ENCODE measurements at regions not wholly inside any gene's neighbourhood (a gene's known extent, or its start where the extent isn't known, plus 50 kb on each side); places are given as distances from the start of the nearest gene placed in this dataset.
"Not testable (repeated sequence)": the region's sequence is repeated elsewhere in the genome, so short reads cannot be mapped to it uniquely, and the experiment has no call there.

DNA sequence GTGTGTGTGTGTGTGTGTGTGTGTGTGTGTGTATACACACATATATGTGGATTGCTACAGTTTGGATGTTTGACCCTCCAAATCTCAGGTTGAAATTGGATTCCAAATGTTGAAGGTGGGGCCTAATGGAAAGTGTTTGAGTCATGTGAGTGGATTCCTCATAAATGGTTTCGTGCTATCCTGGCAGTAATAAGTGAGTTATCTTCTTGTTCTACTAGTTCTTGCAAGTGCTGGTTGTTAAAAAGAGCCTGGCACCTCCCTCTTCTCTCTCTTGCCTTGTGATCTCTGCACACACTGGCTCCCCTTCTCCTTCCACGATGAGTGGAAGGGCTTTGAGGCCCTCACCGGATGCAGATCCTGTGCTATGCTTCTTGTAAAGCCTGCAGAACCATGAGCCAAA is 344.1 kb downstream of the SH2D1A start:
- no peak for DNase-seq

DNA sequence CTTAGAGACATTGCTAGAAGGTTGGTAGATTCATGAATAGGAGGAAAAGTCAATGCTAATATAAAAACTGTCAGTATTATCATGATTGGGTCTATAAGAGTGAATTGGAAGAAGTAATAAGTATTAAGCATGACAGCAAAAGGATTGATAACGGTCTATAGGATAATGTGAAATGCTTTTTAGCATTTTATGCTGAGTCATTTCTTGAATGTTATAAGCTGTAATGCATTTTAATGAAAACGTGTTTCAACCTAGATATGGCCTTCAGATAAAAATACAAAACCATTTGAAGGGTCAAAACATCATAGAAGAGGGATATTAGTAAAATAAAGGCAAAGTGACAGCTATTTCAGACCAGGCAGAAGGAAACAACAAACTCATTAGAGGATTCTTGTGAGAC is 353.5 kb downstream of the SH2D1A start:
- no peak for DNase-seq

DNA sequence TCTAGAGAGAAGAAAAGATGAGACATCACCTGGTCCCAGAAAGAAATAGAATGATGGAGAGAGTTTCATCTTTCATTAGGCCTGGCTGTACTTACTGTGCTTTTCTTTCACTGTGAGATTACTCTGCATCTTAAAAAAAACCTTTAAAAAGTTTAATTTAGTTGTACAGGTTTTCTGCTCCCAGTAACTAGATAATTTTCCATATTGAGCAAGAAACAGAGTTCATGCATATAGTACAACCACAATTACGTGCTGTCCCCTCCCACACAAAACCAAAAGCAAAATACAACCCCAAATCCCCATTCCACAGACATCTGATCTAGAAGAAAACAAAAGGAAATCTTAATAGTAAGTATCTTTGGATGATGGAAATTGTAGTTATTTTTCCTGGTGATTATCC is 371.2 kb downstream of the SH2D1A start:
- no peak for DNase-seq

DNA sequence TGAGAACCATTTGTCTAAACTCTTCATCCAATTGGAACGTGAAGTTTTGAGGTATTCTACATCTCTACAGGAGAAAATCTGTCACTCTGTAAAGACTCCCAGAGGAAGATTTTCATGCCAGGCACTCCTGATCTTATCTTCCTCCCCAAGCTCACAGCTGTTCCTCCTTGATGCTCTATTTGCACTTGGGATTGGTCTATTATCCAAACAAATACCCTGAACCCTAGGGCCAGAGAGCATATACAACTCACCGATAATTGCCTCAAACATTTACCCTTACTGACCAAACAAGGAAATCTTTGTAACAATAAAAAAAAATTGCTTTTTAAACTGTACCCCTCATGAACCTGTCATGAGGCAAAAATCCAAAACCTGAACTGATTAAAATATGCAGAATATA is 372.7 kb downstream of the SH2D1A start:
- DNase-seq: no peak

DNA sequence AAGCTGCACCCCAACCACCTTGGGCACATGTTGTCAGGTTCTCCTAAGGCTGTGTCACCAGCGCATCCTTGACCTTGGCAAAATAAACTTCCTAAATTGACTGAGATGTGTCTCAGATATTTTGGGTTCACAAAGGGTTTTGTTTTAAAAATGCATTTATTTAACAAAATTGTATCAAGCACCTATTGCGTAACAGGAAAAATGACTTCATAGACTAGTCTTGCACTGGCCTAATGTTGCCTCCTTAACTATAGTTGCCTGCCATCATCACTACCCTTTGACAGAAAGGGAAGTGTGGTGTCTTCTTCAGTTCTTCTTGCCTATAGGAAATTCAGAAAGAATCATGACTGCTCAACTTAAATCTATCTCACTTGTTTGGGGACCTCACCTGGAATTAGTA is 374.2 kb downstream of the SH2D1A start:
- no peak for DNase-seq

DNA sequence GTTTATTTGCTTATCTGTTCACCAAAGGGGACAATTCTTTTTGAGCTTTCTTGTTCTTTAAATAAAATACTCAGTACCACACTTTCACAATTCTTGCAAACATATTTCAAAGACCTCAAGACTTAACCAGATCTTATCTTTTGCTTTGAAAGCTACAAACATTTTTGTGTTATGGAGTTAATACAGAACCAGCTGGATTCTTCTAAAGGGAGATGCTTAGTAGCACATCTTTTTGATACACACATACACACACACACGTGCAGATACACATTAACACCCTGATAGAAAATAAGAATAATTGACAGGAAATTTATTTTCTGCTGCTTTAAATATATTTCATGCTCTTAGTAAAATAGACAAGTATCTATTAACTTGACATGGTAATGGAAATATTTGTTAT is 379.1 kb downstream of the SH2D1A start:
- DNase-seq: no peak

DNA sequence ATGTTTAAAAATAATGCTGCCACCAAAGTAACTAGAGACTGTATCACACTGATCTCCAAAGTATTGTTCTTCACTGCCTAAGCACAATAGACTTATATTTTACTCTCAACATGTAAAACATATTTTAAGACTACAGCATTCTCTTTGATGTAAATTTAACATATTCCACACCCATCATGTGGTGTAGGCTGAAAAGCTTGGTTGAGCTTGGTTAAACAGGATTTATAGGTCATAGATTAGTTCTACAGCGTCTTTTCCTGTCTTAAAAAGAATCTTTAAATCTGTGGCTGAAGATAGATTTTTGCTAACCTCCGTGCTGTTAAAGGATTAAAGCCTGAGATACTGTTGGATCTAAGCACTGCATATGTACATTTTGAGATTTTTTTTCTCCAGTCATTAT is 379.9 kb downstream of the SH2D1A start:
- no peak for DNase-seq

DNA sequence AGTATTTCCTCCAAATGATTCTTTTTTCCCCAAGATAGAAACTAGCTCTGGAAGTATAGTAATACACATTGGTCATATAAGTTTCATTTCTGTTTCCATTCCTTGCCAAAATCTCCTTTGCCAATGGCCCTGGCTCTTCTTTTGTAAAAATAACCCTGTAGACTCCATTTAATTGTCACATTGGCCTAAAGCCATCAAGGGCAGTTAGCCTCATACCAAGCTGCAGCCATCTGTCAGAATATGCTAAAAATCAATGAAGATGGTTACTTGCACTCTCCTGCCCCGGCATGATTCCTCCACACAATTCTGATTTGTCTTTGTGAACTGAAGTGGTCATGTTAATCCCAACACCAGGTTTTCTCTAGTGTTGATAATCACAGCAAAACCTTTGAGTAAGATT is 380.5 kb downstream of the SH2D1A start:
- DNase-seq: no peak

DNA sequence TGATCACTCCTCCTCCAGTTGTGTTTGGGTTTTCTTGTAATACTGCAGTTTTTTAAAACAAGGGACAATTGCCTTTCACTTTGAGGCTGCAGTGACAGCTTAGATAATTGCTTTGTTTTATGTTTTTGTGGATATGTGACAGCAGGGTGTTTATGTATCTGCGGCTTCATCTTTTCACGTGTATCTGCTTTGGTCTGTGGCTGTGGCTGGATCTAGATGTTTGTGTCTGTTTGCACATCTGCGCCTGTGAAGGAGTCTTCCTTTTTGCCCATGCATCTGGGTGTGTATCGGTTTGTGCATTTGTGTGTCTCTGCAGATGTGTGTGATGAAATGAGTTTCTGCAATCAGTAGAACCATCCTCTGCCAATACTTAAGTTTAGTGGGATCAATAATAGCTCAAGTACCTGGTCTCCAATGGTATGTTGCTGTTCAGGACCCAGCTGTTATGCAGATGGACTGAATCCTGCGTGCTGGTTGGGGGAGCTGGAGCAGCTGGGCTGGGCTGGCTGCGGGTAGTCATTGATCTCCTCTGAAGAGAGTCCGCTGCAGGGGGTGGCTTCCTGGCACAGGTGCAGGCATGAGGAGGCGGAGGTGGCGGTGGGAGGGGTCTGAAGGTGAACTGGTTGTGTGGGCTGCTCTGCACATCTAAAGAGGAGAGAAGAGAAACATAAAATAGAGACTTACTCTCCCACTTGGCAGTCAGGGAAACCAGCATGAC is 390.3 kb downstream of the SH2D1A start:
- peak in 7 of 56 donors; percentile 0 to 4 (median 1) for DNase-seq

DNA sequence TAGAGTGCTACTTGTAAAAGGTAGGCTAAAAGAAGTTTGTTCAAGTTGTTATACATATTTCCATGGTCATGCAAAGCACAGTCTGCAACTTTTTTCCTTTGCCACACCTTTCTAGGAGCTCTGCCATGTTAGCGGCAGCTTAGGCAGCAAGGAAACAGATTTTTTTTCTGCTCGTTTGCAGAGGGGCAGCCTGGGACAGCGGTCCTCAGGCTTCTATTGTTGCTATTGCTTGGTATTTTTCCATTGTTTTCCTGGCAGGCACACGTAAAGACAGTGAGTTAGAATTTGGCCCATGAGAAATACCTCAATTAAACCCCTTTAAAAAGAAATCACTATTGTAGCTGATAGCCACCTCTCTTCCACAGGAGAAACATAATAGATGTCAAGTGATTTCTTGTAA is 391.4 kb downstream of the SH2D1A start:
- no peak for DNase-seq

DNA sequence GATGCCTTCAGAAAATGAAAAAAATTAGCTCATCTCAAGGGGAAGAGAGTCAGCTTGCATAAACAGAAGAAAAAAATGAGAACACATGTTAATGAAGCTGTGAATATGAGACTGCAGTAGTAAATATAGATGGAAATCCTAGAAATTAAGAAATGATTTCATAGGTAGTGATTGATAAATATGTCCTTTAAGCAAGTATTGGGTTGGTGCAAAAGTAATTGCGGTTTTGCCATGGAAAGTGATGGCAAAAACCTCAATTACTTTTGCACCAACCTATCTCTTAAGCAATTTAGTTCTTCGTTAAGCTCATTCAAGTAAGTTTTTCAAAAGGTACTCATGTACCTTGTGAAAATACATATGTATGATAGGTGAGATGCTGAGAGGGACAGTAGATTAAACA is 400.9 kb downstream of the SH2D1A start:
- no peak for DNase-seq

DNA sequence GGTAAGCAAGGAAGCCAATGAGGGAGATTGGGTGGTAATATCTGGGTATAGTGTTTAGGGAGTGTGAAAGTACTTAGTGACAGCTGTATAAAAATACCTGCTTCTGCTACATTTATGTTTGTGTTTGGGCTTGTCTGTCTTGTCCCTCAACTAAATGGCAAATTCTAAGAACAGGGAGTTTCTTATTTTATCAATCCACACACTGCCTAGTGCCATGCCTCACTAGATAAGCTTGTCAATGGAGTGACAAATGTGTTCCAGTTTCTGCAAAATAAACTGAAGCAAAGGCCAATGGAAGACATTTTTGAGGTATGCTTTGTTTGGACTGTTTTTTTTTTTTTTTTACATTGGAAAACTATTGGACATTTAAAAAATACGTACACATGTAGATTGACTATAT is 418.0 kb downstream of the SH2D1A start:
- no peak for DNase-seq

DNA sequence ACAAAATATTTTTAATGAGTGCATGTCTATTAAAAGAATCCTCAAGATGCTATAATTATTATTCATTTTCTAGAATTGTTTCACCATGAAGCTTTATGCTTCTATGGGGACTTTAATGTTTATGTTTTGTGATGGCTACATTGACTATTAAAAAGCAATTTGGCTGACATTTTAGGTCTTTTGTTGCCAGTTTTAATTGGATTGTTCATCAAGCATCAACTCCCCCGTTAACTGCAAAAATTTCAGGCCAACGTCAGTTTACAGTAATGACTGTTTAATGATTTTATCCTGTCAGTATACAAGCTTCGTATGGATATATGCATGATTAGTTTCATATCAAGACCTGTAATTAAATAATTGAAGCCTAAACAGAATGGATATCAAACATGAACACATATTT is 422.8 kb downstream of the SH2D1A start:
- no peak for DNase-seq

DNA sequence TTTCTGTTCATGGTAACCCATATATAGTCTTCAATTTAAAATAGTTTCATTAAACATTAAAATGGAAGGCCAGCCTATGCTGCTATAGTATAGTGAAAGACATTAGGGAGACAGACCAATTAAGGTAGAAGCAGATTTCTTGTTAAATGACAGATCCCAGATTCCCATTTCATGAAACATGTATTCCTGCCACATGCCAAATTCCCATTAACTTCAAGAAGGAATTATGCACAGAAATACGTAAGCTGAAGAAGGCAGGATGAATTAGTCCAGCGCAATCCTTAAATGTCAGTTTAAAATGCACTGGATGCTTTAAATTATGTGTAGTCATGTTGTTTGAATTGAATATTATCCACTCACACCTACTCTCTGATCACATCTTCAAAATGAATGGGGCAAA is 424.9 kb downstream of the SH2D1A start:
- DNase-seq: no peak

DNA sequence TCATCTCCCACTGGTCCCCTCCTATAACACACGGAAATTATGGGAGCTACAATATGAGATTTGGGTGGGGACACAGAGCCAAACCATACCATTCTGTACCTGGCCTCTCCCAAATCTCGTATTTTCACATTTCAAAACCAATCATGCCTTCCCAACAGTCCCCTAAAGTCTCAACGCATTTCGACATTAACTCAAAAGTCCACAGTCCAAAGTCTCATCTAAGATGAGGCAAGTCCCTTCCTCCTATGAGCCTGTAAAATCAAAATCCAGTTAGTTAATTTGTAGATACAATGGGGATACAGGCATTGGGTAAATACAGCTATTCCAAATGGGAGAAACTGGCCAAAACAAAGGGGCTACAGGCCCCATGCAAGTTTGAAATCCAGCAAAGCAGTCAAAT is 441.9 kb downstream of the SH2D1A start:
- not testable (repeated sequence) for DNase-seq

DNA sequence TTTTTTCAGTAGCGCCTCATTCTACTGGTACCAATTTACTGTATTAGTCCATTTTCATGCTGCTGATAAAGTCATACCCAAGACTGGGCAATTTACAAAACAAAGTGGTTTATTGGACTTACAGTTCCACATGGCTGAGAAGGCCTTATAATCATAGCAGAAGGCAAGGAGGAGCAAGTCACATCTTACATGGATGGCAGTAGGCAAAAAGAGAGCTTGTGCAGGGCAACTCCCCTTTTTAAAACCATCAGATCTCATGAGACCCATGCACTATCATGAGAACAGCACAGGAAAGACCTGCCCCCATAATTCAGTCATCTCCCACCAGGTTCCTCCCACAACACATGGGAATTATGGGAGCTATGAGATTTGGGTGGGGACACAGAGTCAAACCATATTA is 443.5 kb downstream of the SH2D1A start:
- not testable (repeated sequence) for DNase-seq

DNA sequence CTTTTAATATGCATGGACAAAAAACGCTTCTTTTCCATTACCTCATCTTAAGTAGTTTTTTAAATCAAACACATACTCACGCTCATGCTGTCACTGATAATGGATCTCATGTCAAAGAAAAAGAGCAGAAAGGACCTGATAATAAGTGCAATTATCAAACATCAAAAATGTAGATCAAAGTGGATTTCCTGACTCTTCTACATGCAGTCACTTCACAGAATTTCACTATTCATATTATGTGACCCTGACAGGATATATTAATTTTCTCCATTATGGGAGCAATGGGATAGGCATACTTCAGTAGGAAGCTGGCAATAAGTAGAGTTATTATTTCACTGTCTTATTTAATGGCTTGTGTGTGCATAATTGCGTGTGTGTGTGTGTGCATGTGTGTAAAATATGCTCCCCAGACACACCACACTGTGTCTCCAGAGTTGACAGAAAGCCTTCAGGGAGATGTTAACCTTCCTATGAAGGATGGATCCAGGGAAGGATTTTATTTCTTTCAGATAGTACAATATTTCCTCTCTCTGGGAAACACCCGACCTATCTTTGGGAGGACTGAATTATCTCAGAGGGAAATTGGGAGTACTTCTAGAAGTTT is 445.2 kb downstream of the SH2D1A start:
- DNase-seq: no peak

DNA sequence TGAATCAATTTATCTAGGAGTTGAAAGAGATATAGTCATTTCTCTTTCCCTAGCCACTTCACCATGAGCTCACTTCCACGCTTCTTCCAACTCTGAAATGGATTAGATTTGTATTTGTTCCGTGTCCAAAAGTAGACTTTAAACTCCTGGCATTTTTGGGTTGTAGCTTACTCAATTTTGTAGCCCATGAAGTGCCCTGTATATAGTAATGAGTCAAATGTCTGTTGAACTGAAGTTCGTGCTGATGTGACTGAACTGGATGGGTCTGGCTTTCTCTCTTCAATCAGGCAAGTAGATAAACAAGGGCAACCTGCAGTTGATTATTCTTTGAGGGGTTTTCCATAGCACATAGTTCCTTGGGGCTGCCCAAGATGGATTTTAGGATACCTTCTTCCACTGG is 450.6 kb downstream of the SH2D1A start:
- no peak for DNase-seq

DNA sequence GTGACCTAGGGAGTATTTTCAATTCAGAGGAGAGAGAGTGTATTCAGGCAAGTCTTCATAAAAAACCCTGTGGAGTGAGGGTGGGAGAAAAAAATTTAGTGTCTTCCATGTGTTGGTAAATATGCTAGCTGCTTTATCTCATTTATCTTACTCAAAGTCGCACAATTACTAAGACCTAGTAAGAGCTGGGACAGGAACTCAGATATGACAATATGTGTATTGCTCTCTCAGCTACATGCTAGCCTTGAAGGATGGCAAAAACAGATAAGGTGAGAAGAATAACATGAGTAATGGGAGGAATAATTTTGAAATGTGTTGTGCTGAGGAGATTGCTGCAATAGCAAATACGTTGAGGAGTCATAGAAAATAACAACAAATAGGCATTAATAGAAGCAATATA is 458.6 kb downstream of the SH2D1A start:
- no peak for DNase-seq

DNA sequence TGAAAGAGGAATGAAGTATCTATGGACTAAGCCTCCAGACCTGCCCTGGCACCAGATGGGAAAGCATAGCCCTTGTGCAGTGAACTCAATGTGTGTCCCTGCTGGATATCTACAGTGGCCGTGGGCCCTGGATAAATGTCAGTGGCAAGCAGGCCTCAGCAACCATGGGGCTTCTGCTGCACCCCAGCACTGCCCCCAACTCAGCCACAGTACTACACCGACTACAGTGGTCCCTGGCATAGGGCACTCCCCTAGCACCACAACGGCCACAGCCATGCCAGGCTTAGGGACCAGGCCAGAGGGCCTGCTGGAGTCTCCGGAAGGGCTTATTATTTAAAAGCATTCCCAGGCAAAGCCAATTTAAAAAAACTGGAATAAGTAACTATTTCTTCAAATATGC is 459.1 kb downstream of the SH2D1A start:
- no peak for DNase-seq

DNA sequence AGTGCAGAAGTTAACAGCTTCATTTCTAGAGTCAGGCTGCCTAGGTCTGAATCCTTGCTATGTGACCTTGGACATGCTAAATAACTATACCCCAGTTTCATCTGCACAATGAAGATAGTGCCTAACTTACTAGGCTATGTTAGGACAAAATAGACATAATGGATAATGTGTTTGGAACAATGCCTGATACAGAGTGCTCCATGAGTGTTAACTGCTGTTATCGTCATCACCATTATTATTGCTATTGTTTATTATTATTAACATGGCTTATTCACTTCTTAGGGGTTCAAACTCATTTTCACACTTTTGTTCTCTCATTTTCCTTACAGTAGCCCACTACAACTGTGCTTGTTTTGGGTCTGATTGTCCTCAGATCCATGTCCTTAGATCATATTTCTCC is 467.7 kb downstream of the SH2D1A start:
- no peak for DNase-seq

DNA sequence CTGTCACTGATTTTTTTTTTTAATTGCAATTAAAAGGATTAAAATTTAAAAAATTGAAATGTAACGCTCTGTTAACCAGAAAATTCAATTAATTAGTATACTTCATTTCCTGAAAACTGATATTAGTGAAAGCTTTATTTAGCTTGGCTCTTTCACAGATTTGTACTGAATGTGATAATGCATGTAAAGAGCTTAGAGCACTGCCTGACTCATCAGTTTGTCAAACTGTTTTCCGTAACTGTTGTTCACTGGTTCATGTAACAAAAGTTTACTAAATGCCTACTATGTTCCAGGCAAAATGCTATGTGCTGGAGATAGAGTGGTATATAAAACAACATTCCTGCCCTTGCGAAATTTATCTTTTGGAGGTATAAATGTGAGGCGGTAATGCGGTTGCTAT is 471.7 kb downstream of the SH2D1A start:
- DNase-seq: no peak

DNA sequence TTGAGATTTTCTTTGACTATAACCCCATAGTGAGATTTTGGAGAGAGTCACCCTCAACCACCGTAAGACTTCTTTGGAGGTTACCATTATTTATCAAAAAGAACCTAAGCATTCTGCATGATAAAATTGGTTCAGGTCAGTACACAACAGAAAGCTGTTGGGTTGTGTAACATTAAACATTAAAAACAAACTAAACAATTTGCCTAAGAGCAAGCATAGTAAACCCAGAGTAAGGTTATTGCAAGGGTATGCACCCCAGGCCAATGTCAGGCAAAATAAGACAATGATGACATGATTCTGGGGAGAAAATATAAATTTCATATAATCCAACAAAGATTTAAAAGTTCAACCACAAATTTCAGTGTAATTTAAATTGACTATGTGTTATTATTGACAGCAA is 472.4 kb downstream of the SH2D1A start:
- DNase-seq: no peak

DNA sequence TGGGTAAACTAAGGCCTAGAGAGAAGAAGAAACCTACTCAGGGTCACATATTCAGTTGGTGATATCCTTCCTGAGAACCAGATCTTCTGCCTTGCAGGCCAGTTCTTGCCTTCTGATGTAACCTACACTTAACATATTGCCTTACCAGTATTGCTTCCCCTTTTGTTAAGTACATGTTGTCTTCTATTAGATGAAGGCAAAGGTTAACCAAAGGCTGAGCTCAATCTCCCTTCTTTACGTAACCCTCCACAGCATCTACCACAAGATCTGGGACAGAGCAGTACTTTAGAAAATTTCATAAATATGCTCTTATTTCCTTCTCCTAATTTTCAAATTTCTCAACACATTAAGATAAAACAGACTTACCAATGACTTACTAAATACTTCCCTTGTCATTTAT is 474.4 kb downstream of the SH2D1A start:
- no peak for DNase-seq
